H1 (cell line): ENCODE measurements at regions not wholly inside any gene's neighbourhood (a gene's known extent, or its start where the extent isn't known, plus 50 kb on each side); places are given as distances from the start of the nearest gene placed in this dataset.

ENCODE experiments used
- ATF2 ChIP-seq: IDR thresholded peaks from 2 replicates; pipeline ENCODE4 v1.6.1; 2012; ENCODE audit warnings: low read length, inconsistent platforms
- CHD1 ChIP-seq: IDR thresholded peaks from 2 replicates; pipeline ENCODE4 v1.6.1; 2012; ENCODE audit warnings: low read depth, low read length, improper control_type of control experiment
- MAFK ChIP-seq: IDR thresholded peaks from 2 replicates; pipeline ENCODE4 v1.6.1; 2012; ENCODE audit warnings: low read depth, mild to moderate bottlenecking, improper control_type of control experiment, low read length
- PHF8 ChIP-seq: fragments of 200-600 bp; sonication (generic); conservative IDR thresholded peaks from 2 replicates; pipeline ENCODE4 v1.7.1; 2012; ENCODE audit warnings: low read depth, mild to moderate bottlenecking, inconsistent platforms, low read length, moderate library complexity
- POLR2A ChIP-seq, 2 experiments: IDR thresholded peaks; 1 replicate in 1 of 2; 2 replicates in 1 of 2; pipeline ENCODE4 v1.6.1; 2011; ENCODE audit warnings: low read depth in 2 of 2, low read length in 2 of 2, mild to moderate bottlenecking in 2 of 2; ENCODE audit errors: control extremely low read depth in 1 of 2
- POLR2AphosphoS5 ChIP-seq: IDR thresholded peaks from 2 replicates; pipeline ENCODE4 v1.6.1; 2011; ENCODE audit warnings: low read depth, low read length
- TCF12 ChIP-seq: IDR thresholded peaks from 2 replicates; pipeline ENCODE4 v1.6.1; 2011; ENCODE audit warnings: low read depth, mild to moderate bottlenecking, low read length

- TF ChIP-seq PHF8 (no peak), POLR2AphosphoS5 (no peak), POLR2A (IDR thresholded peaks at IDR 0.05; ENCODE audit: control extremely low read depth in 1 of 2, low read depth in 2 of 2, low read length in 2 of 2) (no peak), TCF12 (no peak), ATF2 (no peak), CHD1 (no peak), MAFK (no peak)
- TF ChIP-seq, all 59 proteins: peak for 0
Observed at GRCh38 chr12:89880690-89881350, 172.2 kb upstream of the ATP2B1 start (continued).
